GM12874 (cell line): ENCODE measurements at regions not wholly inside any gene's neighbourhood (a gene's known extent, or its start where the extent isn't known, plus 50 kb on each side); places are given as distances from the start of the nearest gene placed in this dataset.

Source experiments
- TF ChIP-seq, protein P1 (sequence below): IDR thresholded peaks from 2 replicates; pipeline ENCODE4 v1.5.1; 2011; ENCODE audit warnings: low read depth, mild to moderate bottlenecking, control low read depth, low read length, moderate library complexity; ENCODE audit not compliant: insufficient read depth

DNA sequence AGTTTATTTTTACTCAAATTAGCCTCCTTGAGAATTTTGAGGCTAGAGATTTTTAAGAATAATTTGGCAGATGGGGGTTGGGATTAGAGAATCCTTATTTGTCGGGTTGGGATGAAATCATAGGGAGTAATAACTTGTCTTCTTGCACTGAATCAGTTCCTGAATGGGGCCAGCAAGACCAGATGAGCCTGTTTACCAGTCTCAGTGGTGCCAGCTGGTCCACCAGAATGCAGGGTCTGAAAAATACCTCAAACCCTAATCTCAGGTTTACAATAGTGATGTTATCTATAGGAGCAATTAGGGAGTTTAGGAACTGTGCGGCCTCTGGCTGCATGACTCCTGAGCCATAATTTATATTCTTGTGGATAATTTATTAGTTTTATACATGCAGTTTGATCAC lies 705.9 kb upstream of the AGA start:
- TF ChIP-seq, protein P1, sequence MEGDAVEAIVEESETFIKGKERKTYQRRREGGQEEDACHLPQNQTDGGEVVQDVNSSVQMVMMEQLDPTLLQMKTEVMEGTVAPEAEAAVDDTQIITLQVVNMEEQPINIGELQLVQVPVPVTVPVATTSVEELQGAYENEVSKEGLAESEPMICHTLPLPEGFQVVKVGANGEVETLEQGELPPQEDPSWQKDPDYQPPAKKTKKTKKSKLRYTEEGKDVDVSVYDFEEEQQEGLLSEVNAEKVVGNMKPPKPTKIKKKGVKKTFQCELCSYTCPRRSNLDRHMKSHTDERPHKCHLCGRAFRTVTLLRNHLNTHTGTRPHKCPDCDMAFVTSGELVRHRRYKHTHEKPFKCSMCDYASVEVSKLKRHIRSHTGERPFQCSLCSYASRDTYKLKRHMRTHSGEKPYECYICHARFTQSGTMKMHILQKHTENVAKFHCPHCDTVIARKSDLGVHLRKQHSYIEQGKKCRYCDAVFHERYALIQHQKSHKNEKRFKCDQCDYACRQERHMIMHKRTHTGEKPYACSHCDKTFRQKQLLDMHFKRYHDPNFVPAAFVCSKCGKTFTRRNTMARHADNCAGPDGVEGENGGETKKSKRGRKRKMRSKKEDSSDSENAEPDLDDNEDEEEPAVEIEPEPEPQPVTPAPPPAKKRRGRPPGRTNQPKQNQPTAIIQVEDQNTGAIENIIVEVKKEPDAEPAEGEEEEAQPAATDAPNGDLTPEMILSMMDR = no peak

DNA sequence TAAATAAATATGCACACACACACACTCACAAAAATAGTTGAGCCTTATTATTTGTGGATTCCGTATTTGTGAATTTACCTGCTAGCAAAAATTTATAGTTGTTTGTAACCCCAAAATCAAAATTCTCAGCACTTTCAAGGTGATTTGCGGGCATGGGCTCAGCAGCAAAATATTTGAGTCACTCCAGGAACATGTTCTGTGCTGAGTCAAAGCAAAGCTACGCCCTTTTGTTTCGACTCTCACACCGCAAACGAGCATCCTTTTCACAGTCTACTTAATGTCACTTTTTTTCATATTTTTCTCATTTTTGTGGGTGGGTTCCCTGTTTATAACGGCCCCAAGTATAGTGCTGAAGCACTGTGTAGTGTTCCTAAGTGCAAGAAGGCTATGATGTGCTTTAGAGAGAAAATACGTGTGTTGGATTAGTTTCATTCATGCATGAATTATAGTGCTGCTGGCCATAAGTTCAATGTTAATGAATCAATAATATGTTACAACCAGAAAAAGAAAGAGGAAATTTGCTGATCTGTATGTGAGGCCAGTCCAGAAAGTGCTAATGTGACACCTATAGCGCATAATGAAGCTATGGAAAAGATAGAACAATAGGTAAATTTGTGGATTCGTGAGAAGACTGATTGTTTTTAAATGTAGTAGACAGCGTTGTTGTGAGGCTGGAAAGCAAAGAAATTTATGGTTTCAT lies 723.2 kb upstream of the AGA start:
- TF ChIP-seq, protein P1 = no peak

GRCh38 chr4:178165951-178166308 lies 723.7 kb upstream of the AGA start:
- TF ChIP-seq, protein P1 = no peak

DNA sequence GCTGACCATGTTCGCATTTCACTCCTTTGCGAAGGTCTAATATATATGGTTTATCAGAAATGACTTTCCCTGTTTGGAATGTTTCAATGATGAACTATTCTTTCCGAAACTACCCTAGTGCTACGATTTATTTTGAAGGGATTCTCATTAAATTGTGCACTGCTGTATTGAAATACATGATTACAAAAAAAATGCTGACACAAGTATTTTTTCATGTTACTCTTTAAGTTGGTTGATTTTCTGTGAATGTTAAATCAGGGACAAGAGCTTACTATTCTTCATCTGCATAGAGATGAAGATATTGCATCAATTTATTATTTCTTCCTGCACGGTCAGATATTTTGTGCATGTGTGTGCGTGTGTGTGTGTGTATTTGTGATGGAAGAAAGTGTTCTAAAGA lies 731.5 kb upstream of the AGA start:
- TF ChIP-seq, protein P1 = no peak

DNA sequence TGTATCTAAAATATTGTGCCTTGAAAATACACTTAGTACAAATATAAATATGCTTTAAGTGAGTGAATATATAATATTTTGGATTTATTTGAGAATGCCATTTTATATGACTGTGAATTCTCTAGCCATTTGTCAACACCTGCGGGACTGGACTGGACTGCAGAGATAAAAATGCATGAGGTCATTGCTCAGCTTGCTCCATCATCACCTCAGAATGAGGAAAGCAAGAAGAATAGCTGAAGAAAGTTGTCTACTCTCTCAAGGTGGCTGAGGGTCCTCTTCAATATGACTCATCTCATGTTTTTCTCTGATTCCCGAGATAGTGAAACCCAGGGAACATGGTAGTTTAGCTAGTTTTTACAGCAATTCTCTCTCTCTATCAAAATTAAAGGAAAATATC lies 732.5 kb upstream of the AGA start:
- TF ChIP-seq, protein P1 = no peak

GRCh38 chr4:178185517-178185916 lies 743.3 kb upstream of the AGA start:
- TF ChIP-seq, protein P1 = no peak

- TF ChIP-seq, protein P1 = no peak
Observed at GRCh38 chr4:178192611-178193010, 750.4 kb upstream of the AGA start.
